Neural progenitor cell (in vitro differentiated cells): ENCODE measurements at regions not wholly inside any gene's neighbourhood (a gene's known extent, or its start where the extent isn't known, plus 50 kb on each side); places are given as distances from the start of the nearest gene placed in this dataset.

Experiments used
- DNase-seq: peaks from one replicate; pipeline ENCODE4 v3.0.0-alpha.2; 2016; ENCODE audit warnings: low spot score
- H2AFZ ChIP-seq: fragments of 200-600 bp; sonication (generic); replicated peaks from 2 replicates; pipeline ENCODE4 v1.6.1; 2016; ENCODE audit warnings: antibody characterized with exemption
- H3F3A ChIP-seq: fragments of 200-600 bp; sonication (generic); 2 replicates; pipeline ENCODE4 v1.6.1; 2016; ENCODE audit warnings: antibody characterized with exemption, low read depth
- H3K27ac ChIP-seq: fragments of 200-600 bp; sonication (generic); 2 replicates; pipeline ENCODE4 v1.5.1; 2016; ENCODE audit warnings: mild to moderate bottlenecking
- H3K27me3 ChIP-seq: fragments of 200-600 bp; sonication (generic); 2 replicates; pipeline ENCODE4 v1.6.1; 2016; ENCODE audit warnings: mild to moderate bottlenecking, moderate library complexity
- H3K36me3 ChIP-seq: fragments of 200-600 bp; sonication (generic); 2 replicates; pipeline ENCODE4 v1.5.1; 2016
- H3K4me1 ChIP-seq: fragments of 200-600 bp; sonication (generic); 2 replicates; pipeline ENCODE4 v1.6.1; 2016; ENCODE audit warnings: mixed run types
- H3K4me2 ChIP-seq: fragments of 200-600 bp; sonication (generic); 2 replicates; pipeline ENCODE4 v1.6.1; 2016
- H3K4me3 ChIP-seq: fragments of 200-600 bp; sonication (generic); 2 replicates; pipeline ENCODE4 v1.5.1; 2016
- H3K79me2 ChIP-seq: fragments of 200-600 bp; sonication (generic); 2 replicates; pipeline ENCODE4 v1.6.1; 2016; ENCODE audit warnings: low read depth
- H3K9ac ChIP-seq: fragments of 200-600 bp; sonication (generic); 2 replicates; pipeline ENCODE4 v1.6.1; 2016
- H3K9me3 ChIP-seq: fragments of 200-600 bp; sonication (generic); 2 replicates; pipeline ENCODE4 v1.5.1; 2016; ENCODE audit warnings: low read depth
- H4K20me1 ChIP-seq: fragments of 200-600 bp; sonication (generic); 2 replicates; pipeline ENCODE4 v1.6.1; 2016; ENCODE audit warnings: low read depth
- H3K27ac Mint-ChIP-seq: 3 replicates; pipeline ENCODE4 v1.8.0; 2021; ENCODE audit warnings: mixed read lengths
- H3K27me3 Mint-ChIP-seq: 2 replicates; pipeline ENCODE4 v1.8.0; 2022; ENCODE audit warnings: low read depth, mild to moderate bottlenecking, inconsistent platforms, moderate library complexity, mixed read lengths; ENCODE audit not compliant: insufficient read depth
- H3K36me3 Mint-ChIP-seq: 3 replicates; pipeline ENCODE4 v1.8.0; 2021; ENCODE audit warnings: mixed read lengths
- H3K4me1 Mint-ChIP-seq: 3 replicates; pipeline ENCODE4 v1.8.0; 2021; ENCODE audit warnings: mixed read lengths
- H3K4me3 Mint-ChIP-seq: 3 replicates; pipeline ENCODE4 v1.8.0; 2021; ENCODE audit warnings: mild to moderate bottlenecking, moderate library complexity, mixed read lengths
- H3K9me3 Mint-ChIP-seq: 3 replicates; pipeline ENCODE4 v1.8.0; 2020; ENCODE audit warnings: mixed read lengths
- EZH2 ChIP-seq: fragments of 200-600 bp; sonication (generic); IDR thresholded peaks from 2 replicates; pipeline ENCODE4 v1.6.1; 2017; ENCODE audit warnings: antibody characterized with exemption, mild to moderate bottlenecking, moderate library complexity
- EZH2phosphoT487 ChIP-seq: fragments of 200-600 bp; sonication (generic); IDR thresholded peaks from 2 replicates; pipeline ENCODE4 v1.6.1; 2017; ENCODE audit warnings: antibody characterized with exemption
- TF ChIP-seq, protein P1 (sequence below): fragments of 200-600 bp; sonication (generic); IDR thresholded peaks from 2 replicates; pipeline ENCODE4 v1.5.1; 2017; ENCODE audit warnings: antibody characterized with exemption, mild to moderate bottlenecking

DNA sequence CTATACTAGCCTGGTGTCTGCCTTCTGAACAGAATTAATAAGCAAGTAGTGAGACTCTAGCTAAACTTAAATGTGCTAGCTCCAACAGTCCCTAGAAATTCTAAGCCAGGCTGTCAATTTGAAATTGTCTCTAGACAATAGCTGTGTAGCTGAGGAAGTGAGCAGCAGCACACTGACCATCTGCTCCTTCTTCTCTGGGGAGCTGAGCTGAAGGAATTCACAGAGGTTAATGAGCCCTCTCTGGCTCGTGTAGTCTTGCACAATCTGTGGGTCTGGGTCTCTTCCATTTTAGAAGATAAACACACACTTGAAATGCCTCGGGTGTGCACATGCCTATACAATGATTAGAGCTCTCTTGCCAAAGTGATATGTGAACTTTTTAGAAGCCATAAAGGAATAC is 63.5 kb upstream of the BARX1 start:
- Mint-ChIP-seq H3K36me3 (no peaks in the 10 kb centered on the region), H3K4me1 (peaks cover 6% of the 10 kb centered on the region), H3K4me3 (no peak overlapping the region), H3K27ac (no peak overlapping the region), H3K27me3 (peaks cover 2% of the 10 kb centered on the region), H3K9me3 (peaks cover 5% of the 10 kb centered on the region)
- Histone ChIP-seq H3K4me2 (no peak overlapping the region), H3K9me3 (no peaks in the 10 kb centered on the region), H3K4me1 (peaks cover 6% of the 10 kb centered on the region), H3K36me3 (no peaks in the 10 kb centered on the region), H3K27me3 (no peaks in the 10 kb centered on the region), H2AFZ (no peak overlapping the region), H4K20me1 (no peaks in the 10 kb centered on the region), H3K27ac (no peak overlapping the region), H3K4me3 (no peak overlapping the region), H3K79me2 (no peaks in the 10 kb centered on the region), H3K9ac (no peak overlapping the region), H3F3A (no peaks in the 10 kb centered on the region)
- TF ChIP-seq, protein P1, sequence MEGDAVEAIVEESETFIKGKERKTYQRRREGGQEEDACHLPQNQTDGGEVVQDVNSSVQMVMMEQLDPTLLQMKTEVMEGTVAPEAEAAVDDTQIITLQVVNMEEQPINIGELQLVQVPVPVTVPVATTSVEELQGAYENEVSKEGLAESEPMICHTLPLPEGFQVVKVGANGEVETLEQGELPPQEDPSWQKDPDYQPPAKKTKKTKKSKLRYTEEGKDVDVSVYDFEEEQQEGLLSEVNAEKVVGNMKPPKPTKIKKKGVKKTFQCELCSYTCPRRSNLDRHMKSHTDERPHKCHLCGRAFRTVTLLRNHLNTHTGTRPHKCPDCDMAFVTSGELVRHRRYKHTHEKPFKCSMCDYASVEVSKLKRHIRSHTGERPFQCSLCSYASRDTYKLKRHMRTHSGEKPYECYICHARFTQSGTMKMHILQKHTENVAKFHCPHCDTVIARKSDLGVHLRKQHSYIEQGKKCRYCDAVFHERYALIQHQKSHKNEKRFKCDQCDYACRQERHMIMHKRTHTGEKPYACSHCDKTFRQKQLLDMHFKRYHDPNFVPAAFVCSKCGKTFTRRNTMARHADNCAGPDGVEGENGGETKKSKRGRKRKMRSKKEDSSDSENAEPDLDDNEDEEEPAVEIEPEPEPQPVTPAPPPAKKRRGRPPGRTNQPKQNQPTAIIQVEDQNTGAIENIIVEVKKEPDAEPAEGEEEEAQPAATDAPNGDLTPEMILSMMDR, result no peak
- no peak for TF ChIP-seq EZH2phosphoT487
- no peak for TF ChIP-seq EZH2
- no peak for DNase-seq

DNA sequence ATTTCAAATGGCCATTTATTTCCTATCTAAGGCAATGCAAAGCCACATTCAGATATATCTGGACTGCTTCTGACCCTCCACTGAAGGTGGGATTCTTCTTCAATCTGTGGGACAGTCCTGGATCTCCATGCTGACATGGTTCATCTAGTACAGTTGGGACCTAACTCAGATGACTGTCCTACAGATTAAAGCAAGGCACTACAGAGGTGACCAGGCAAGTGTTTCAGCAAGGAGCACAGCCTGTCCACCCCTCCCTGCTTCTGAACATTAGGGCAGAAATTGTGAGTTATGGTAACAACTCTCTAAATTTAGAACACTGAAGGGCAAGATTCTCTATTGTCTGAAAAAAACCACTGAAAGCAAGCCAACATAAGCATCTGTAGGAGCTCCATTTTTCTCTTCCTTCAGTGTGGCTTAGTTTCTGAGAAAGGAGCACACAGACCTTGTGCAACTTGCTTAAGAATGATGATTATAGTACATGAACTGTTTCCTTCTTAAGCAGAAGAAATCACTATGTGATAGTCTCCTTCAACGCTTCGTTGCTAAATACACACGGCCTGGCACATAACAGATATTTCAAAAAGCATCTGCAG is 62.9 kb upstream of the BARX1 start:
- H3K79me2 ChIP-seq, result no peaks in the 10 kb centered on the region
- no peak overlapping the region for H3K27ac Mint-ChIP-seq
- H3K4me3 Mint-ChIP-seq, result no peak overlapping the region
- peaks cover 3% of the 10 kb centered on the region for H3K9me3 Mint-ChIP-seq
- peaks cover 6% of the 10 kb centered on the region for H3K4me1 Mint-ChIP-seq
- no peaks in the 10 kb centered on the region for H4K20me1 ChIP-seq
- no peak overlapping the region for H3K4me2 ChIP-seq
- H3K27me3 ChIP-seq, result no peaks in the 10 kb centered on the region
- H3K4me3 ChIP-seq, result no peak overlapping the region
- DNase-seq, result no peak
- H3K36me3 Mint-ChIP-seq, result no peaks in the 10 kb centered on the region
- TF ChIP-seq, protein P1, result no peak
- TF ChIP-seq EZH2phosphoT487, result no peak
- no peak for TF ChIP-seq EZH2
- H3K36me3 ChIP-seq, result no peaks in the 10 kb centered on the region
- no peaks in the 10 kb centered on the region for H3K9me3 ChIP-seq
- H3K27ac ChIP-seq, result no peak overlapping the region
- no peak overlapping the region for H3K9ac ChIP-seq
- H3K4me1 ChIP-seq, result peaks cover 6% of the 10 kb centered on the region
- H2AFZ ChIP-seq, result no peak overlapping the region
- H3K27me3 Mint-ChIP-seq, result peaks cover 2% of the 10 kb centered on the region
- H3F3A ChIP-seq, result no peaks in the 10 kb centered on the region

DNA sequence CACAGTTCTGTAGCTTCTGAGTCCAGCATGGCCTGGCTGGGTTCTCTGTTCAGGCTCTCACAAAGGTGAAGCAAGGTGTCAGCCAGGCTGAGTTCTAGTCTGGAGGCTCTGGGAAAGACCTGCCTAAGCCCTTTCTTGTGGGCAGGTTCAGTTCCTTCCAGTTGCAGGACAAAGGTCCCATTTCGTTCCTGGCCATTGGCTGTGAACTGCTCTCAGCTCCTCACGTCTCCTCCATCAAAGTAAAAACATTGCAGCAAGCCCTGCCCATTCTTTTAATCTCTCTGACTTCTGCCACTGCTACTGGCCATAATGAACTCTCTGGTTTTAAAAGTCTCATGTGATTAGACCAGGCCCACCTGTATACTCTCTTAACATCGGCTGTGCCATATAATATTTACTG is 61.6 kb upstream of the BARX1 start:
- H4K20me1 ChIP-seq, result no peaks in the 10 kb centered on the region
- TF ChIP-seq EZH2 (no peak), EZH2phosphoT487 (no peak)
- TF ChIP-seq, protein P1, result no peak
- no peak overlapping the region for H3K27ac ChIP-seq
- no peaks in the 10 kb centered on the region for H3F3A ChIP-seq
- no peak overlapping the region for H3K9ac ChIP-seq
- Mint-ChIP-seq H3K9me3 (peaks cover 3% of the 10 kb centered on the region), H3K4me1 (peaks cover 6% of the 10 kb centered on the region), H3K4me3 (no peak overlapping the region), H3K36me3 (no peaks in the 10 kb centered on the region), H3K27ac (no peak overlapping the region), H3K27me3 (peaks cover 2% of the 10 kb centered on the region)
- H3K4me2 ChIP-seq, result no peak overlapping the region
- no peak overlapping the region for H2AFZ ChIP-seq
- no peaks in the 10 kb centered on the region for H3K27me3 ChIP-seq
- H3K79me2 ChIP-seq, result no peaks in the 10 kb centered on the region
- peaks cover 6% of the 10 kb centered on the region for H3K4me1 ChIP-seq
- no peak overlapping the region for H3K4me3 ChIP-seq
- no peak for DNase-seq
- no peaks in the 10 kb centered on the region for H3K36me3 ChIP-seq
- H3K9me3 ChIP-seq, result no peaks in the 10 kb centered on the region
